Medulla oblongata (tissue), 1 donor: ENCODE measurements at regions not wholly inside any gene's neighbourhood (a gene's known extent, or its start where the extent isn't known, plus 50 kb on each side); places are given as distances from the start of the nearest gene placed in this dataset.

Experiments
- DNase-seq: peaks from one replicate; pipeline ENCODE4 v3.0.0-alpha.2; 2015; ENCODE audit errors: extremely low spot score

DNA sequence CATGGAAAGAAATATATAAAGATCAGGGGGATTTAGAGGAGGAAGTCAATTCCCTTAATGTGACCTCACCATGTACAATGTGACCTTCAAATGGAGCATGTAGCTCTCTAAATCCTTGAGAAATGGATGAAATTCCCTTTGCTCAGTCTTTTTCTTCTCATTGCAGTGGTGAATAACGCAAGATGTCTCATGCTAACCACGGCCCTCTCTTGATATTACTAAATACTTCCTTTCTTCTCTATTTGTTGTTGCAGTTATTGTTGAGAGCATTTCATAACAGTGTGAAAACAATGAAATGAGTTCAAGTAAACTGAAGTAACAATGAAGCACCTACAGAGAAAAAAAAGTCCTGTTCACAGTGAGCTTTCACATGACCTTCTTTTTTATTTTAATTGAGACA lies 55.6 kb downstream of the ZNF281 start:
- DNase-seq, result no peak

- no peak for DNase-seq
Observed at GRCh38 chr1:200353232-200353631, 56.6 kb downstream of the ZNF281 start.

GRCh38 chr1:200351826-200352549 lies 57.8 kb downstream of the ZNF281 start:
- no peak for DNase-seq

DNA sequence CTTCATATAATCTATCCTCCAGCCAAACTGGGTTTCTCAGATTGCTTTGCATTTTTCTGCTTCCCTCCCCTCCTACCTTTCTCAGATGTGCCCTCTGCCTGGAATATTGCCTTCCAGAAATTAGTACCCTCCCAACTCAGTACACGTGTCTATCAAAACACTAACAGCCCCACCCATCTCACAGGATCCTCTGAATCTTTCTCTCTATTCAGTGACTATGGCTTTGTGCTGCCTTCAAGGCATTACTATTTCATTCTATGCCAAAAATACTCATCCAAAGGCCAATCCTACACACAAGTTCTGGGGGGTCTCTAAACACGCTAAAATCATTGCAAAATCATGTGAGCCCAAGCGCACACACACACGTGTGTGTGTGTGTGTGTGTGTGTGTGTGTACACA lies 58.4 kb downstream of the ZNF281 start:
- no peak for DNase-seq

DNA sequence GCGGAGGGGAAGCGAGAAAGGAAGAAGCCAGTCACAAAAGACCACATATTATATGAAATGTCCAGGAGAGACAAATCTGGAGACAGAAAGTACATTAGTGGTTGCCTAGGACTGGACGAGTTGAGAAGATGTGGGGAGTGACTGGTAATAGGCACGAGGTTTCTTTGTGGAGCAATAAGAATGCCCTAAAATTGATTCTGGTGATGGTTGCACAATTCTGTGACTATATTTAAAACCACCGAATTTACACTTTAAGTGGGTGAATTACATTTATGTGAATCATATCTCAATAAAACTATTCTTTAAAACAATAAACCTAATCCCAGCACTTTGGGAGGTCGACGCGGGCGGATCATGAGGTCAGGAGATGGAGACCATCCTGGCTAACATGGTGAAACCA lies 63.1 kb downstream of the ZNF281 start:
- DNase-seq, result no peak

DNA sequence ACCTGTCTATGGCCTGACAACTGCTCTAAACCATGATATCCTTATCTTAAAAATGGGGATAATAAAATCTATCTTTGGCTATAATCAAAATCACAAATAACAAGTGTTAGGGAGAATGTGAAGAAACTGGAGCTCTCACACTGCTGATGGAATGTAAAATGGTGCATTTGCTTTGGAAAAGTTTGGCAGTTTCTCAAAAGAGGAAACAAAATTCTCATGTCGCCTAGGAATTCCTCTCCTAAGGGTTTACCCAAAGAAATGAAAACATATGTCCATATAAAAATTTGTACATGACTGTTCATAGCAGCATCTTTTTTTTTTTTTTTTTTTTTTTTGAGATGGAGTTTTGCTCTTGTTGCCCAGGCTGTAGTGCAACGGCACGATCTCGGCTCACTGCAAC lies 64.3 kb downstream of the ZNF281 start:
- no peak for DNase-seq

- DNase-seq, result no peak
Observed at GRCh38 chr1:200343874-200344273, 66.0 kb downstream of the ZNF281 start.

- DNase-seq, result no peak
Observed at GRCh38 chr1:200342511-200343311, 67.1 kb downstream of the ZNF281 start.

- DNase-seq, result no peak
Observed at GRCh38 chr1:200338451-200338850, 71.4 kb downstream of the ZNF281 start.

GRCh38 chr1:200337831-200338230 lies 72.0 kb downstream of the ZNF281 start:
- DNase-seq, result no peak

DNA sequence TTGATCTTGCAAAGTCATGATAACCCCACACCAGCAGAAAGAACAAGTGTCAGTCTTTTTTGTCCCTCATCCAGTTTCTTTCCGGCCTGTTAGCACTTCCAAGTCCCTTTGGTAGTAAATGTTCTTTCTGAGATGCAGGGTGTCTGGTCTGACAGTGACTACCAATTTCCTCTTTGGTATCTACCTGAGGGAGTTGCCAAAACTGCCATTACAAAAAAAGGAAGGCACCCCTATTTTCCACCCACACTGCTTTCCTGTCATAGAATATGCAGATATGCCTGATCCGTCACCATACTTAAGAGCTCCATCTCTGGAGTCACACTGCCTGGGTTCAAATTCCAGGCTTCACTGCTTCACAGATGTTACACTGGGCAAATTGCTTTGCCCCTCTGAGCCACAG lies 72.4 kb downstream of the ZNF281 start:
- no peak for DNase-seq

DNA sequence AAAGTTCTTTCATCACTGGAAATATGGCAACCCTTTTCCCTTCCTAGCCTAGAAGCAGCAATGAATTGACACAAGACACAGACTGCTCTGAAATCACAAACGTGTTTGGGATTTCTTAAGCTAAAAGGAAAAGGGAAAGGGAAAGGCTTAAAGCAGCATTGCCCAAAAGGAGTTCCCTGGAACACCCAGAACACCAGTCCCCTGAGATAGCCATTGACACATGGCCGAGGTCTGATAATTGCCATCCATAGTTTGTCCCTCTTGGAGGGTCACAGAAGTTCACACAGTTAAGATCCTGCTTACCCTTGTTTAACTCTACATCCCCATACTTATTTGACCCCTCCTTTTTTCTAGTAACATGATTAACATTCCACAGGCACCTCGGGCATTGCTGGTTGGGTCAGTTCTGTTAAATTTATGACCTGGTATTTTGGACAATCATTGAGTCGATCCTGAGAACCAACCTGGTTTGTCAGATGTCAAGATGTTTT lies 72.9 kb downstream of the ZNF281 start:
- no peak for DNase-seq

- DNase-seq, result no peak
Observed at GRCh38 chr1:200336101-200336845, 73.6 kb downstream of the ZNF281 start.

- DNase-seq, result no peak
Observed at GRCh38 chr1:200334661-200335256, 75.1 kb downstream of the ZNF281 start.

DNA sequence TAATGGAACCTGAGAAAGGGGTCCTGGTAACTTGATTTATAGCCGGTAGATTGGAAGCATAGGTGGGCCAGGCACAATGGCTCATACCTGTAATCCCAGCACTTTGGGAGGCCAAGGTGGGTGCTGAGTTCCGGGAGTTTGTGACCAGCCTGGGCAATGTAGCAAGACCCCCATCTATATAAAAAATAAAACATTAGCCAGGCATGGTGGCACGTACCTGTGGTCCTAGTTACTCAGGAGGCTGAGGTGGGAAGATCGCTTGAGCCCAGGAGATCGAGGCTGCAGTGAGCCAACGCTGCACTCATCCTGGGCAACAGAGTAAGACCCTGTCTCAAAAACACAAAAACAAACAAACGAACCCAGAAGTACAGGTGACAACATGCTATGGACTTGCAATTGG lies 76.5 kb downstream of the ZNF281 start:
- no peak for DNase-seq

DNA sequence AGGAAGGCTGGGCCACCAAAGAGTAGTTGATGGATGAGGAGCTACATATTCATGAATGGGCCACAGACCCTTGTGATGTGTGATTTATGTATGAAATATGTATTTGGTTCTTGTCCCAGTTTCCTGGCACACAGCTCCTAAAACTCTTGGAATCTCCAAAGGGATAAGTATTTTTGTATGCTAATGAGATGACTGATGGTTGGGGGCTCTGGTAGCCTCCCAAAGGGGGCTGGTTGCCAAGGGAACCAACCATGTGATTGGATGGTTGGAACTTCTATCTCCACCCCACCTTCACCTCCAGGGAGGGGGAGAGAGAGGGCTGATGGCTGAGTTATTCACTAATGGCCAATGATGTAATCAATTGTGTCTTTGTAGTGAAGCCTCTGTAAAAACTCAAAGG lies 77.1 kb downstream of the ZNF281 start:
- no peak for DNase-seq

GRCh38 chr1:200330741-200331428 lies 79.0 kb downstream of the ZNF281 start:
- DNase-seq, result no peak

DNA sequence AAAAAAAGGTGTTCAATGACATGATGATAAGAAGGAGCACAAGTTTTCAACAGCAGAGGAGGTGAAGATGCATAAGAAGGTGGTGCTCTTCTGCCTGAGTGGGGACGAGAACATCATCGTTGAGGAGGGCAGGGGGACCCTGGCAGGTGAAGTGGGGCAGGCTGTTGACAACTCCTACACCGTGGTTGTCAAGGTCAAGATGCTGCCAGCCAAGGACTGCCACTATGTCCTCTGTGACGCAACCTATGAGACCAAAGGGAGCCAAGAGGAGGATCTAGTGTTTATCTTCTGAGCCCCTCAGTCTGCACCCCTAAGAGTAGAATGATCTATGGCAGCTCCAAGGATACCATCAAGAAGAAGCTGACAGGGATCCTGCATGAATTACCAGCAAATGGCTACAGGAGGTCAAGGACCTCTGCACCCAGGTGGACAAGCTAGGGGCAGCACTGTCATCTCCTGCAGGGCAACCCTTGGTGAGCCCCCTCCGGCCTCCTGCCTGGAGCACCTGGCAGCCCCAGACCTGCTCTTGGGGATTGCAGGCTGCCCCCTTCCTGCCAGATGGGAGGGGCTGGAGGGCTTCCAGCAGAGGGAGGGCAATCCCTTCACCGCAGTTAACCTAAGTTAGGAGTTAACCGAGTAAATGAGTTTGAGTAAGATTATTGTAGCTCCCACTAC lies 80.5 kb downstream of the ZNF281 start:
- no peak for DNase-seq

DNA sequence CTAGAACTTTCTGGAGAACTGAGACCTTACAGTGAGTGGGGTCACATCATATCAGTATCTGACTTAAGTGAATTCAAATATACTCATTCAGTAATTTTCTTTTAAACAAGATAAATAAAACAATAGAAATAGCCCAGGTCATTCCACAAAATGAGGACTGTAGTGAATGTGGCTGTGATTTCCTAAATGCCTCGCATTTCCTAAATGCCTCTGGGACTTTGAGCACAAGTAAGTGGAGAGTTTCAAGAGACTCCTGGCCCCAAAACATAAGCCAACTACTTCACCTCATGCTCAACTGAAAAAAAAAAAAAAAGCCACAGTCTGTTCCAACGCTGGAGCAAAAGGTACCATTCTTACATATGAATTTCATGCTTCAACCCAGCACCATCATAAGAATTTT lies 81.5 kb downstream of the ZNF281 start:
- DNase-seq, result no peak

- no peak for DNase-seq
Observed at GRCh38 chr1:200323856-200324400, 85.9 kb downstream of the ZNF281 start.

DNA sequence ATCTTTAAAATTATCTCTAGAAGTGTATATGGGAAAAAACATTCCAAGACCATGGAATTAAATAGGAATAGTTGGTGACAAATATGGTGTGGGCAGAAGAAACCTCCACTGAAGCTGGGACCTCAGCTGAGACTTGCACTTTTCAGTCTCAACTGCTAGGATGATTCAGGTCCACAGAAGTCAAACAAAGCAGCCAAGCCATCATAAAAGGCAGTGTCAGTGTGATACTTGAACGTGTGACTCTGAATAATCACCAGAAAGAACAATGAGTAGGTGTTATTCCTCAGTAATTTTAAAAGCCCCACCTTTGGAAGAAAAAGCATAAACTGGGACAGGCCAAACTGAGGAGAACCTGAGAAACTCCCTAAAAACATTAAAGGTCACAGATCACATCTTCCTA lies 90.7 kb downstream of the ZNF281 start:
- DNase-seq, result no peak
